ENCODE measurements at regions not wholly inside any gene's neighbourhood (a gene's known extent, or its start where the extent isn't known, plus 50 kb on each side); places are given as distances from the start of the nearest gene placed in this dataset.

GRCh38 chr10:6958711-6959110 is 378.6 kb upstream of the PRKCQ start:
- TF ChIP-seq CTCF (IDR thresholded peaks at IDR 0.05 in 8 of 11, conservative IDR thresholded peaks at IDR 0.05 in 3 of 11) (no peak), POLR2A (IDR thresholded peaks at IDR 0.05) (no peak)
